ENCODE measurements at regions not wholly inside any gene's neighbourhood (a gene's known extent, or its start where the extent isn't known, plus 50 kb on each side); places are given as distances from the start of the nearest gene placed in this dataset.

GRCh38 chr12:98156697-98157096, 358.7 kb upstream of the TMPO start:
- no peak for DNase-seq

DNA sequence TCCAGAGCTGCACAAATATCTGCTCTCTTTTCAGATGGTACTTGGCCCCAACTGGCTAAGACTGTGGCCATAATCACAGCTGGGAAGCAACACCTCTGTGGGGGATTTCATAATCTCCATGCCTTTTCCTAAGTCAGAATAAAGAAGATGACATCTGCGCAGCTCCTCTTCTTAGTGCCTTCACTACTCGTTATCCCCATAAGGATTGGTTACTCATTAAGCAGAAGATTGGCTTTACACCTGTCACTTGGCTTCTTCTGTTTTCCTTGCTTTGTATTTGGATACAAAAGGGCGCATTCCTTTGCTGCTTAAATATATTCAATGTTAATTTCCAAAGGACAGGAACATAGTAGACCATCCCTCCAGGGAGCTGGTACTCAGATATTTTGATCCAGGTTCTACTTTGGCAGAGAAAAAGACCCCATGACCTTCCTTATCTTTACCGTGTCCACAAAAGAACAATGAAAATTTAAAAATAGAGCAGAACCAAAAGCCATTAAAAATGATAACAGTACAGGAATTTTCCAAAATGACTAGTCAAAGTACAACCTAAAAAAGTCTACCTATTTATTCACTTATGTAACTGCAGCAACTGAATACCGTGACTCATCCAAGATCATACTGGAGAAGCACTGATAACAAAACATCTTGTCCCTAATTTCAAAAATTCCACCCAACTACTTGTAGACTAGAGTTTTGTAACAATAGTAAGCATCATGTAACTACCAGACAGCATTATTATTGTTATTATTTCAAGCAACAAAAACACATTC, 352.3 kb upstream of the TMPO start:
- DNase-seq = no peak

DNA sequence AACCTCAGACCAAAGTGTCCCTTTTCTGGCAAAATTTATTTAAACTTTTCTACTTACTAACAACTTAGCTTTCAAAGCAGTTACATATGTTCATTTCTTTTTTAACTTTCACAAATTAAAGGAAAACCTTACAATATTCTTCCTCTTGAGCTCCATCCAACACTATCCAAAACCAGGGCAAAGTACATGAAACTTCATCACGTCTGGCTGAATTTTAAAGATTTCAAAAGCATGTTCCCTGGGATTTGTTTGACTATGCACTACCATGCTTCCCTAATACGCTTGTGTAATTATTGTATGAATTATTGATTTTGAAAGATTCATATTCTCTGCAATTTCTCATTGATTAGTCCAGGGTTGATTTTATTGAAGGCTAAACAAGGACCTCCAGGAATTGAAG, 343.1 kb upstream of the TMPO start:
- no peak for DNase-seq

DNA sequence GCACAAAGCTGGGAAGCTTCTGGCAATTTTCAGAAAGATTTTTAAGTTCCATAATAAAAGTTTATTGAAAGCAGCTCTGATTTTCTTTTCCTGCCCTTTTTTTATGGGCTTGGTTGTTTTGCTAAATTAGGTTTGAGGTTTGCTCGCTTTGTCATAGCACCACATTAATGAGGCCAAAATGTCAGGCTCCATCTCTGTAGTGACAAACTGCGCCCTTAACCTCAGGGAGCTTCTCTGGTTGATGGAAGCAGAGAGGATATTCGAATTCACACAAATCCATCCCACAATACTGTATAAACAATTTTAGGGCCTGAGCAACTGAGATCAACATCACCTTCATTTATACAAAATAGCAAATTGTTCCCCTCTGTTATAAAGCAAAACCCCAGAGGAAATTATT, 342.6 kb upstream of the TMPO start:
- DNase-seq = no peak

GRCh38 chr12:98173773-98174427, 341.5 kb upstream of the TMPO start:
- no peak for DNase-seq

- no peak for DNase-seq
Measured at GRCh38 chr12:98174428-98174809, 341.0 kb upstream of the TMPO start.

GRCh38 chr12:98178126-98178525, 337.3 kb upstream of the TMPO start:
- DNase-seq = no peak

GRCh38 chr12:98179151-98179550, 336.2 kb upstream of the TMPO start:
- DNase-seq = no peak

DNA sequence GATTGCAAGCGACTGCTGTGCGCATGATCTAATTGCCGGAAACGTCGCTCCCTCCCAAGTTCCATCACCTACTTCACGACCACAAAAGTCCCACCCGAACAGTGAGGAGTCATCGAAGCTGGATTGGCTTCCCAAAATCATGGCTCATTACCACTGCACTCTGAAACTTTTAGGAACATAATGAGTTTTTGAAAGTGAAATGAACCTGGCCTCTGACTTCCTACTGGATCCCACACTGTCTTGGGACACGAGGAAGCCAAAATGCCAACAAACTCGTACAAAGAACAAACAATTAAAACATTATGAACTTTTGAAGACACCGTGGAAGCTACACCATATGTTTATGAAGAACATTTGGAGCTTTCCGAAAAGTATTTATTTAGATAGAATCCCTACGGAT, 334.8 kb upstream of the TMPO start:
- DNase-seq = no peak

DNA sequence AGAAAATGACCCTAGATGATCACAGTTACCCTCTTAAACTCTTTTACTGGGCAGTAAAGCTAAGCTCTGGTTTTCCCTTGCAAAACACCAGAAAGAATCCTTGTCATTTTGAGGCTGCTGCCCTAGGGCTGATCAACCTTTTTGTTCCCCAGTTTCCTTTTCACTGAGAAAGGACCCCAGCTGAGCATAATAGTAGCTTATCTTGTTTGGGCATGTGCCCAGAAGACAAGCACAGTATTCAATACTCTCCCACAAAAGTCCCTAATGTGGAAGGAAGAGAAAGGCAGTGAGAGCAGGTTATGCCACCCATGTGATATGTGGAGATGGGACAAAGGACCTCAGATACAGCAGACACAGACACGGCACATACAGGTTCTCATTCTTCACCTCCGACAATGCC, 332.6 kb upstream of the TMPO start:
- DNase-seq = no peak

DNA sequence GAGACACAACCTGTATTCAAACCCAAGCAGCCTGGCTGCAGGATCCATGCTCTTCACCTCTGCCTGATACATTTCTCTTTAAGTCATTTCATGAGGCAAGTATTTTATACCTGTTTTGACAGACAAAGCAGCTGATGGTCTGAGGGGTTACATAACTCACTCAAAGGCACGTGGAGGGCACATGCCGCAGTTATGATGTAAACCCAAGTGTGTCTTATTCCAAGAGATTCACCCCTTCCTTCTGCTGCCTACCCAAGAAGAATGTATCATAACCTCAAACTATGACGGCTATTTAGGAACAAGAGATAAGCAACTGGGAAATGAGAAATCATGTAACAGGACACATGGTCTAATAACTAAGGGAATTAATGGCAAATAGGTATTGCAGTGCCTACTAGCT, 329.8 kb upstream of the TMPO start:
- DNase-seq = no peak

DNA sequence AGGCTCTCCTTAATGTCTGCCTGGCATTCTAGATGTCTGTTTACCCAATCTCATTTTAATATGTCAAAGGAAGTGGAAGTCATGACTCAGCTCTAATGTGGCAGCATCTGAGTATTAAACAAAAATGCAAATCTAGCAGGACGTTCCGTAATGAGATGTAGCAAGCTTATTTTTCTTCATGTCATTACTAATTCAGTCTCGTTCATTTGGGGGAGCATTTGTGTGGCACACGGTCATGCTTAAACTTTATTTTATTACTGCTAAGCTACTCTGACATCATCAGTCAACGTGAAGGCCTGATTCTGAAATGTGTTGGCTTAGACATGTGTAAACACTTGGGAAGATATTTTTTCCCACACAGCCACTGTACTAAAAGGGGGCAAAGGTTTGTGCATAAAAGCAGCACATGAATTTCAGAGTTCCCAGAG, 326.7 kb upstream of the TMPO start:
- no peak for DNase-seq

- no peak for DNase-seq
Measured at GRCh38 chr12:98194591-98194990, 320.8 kb upstream of the TMPO start.

DNA sequence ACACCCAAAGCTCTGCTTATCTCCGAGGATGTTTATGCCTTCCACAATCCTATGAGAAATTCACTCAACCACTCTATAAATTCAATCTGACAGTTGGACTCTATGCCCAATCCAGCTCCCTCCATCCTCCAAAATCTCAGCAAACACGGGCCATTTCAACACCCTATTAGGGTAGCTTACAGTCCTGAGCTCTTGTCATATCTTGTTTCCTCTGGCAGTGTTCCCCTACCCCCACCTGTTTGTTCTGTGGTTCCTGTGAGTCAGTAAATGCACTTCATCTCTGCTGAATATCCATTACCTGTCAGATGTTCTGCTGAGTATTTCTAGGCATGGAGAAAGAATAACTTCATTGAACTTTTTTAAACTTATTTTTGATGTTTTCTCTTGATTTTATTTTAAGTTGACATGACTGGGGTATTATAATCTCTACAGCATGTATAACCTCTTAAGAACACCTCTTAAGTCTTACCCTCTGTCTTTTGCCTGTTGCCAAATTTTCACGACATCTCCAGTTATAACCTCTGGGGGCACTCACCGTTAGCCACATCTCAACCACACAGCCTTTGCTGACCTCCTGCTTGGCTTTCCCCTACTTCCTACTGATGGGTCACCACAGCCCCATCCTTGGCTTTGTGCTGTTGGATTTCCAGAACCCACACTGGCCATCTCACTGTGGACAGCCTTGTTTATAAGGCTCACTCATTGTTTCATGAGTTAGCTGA, 317.0 kb upstream of the TMPO start:
- DNase-seq = no peak

GRCh38 chr12:98208816-98209215, 306.6 kb upstream of the TMPO start:
- no peak for DNase-seq

DNA sequence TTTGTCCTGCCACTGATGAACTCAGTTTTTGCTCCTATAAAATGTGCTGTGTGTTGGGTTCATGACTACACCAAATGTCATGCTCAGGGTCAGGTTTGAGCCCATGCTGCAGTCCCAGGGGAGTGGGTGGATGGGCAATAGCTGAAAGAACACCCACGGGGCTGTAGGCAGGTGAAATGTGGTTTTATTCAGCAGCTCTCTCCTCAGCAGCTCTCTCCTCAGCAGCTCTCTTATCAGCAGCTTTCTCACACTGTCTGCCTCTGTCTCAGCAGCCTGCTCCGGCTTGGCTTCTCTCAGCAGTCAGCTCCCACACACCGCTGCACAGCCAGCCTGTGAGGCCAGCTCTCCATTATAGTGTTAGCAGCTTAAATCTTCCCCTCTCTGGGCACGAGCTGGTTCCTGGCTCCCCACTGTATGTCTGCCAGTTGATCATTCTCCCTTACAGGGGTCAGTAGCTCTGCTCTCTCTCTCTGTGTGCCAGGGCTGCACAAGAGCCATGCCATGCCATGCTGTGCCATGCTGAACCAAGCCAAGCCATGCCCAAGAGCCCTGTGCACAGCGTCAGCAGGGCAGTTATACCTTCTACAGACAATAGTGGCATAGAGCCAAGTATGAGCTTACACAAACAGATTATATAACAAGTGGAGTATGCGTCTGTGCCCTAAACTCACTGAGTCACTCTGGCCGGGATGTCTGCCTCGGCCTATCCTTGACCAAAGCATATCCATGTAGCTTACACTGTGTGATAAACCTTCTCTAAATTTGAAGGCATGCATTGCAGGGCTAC, 303.3 kb upstream of the TMPO start:
- no peak for DNase-seq

DNA sequence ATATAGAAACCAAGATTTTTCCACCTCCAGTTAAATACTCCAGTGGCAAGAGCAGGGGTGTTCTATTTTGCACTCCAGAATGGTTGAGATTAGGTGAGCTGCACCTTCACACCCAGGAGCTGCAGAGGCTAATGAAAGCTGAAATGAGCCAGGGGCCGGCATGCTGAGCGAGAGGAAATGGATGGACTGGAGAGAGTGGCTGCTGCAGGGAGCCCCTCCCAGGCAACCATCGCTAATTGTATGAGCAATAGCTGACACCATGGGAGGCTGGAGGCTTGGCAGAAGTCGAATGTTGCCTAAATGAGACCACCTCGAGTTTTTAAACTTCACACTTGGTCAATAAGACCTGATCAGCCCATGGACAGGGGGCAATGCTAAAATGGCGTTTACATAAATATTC, 301.8 kb upstream of the TMPO start:
- DNase-seq = no peak

DNA sequence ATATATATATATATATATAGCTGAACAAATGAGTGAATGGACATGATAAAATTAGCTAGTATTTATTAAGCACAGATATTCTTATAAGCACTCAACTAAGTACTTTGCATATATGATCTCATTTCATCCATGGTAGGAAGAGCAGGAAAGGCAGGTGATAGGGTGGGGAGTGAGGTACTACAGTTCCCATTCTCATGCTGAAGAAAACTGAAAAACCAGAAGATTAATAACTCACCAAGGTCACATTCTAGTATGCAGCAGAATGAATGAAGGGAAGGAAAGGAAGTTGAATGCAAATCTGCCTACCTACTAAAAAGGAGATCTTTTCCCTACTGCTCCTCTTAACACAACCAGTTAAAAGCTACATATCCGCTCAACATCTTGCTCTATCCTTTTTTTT, 298.1 kb upstream of the TMPO start:
- DNase-seq = no peak

DNA sequence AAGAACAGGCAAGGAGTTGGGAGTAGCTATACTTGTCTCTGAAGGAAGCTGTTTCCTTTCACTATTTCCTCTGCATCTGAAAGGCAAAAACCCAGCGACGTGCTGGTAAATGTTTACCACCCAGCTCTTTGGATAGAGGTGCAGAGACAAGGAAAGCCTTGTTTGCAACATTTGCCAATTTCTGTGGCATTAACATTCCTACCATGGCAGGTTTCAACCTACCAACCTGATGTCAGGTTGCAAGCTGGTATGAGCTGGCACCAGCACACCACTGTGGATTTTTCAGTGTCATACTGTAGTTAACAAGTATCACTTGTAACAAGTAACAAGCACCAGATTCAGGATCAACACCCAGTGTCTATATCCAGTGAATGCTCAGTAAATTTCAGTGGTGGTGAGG, 294.8 kb upstream of the TMPO start:
- DNase-seq = no peak

- no peak for DNase-seq
Measured at GRCh38 chr12:98221243-98221808, 294.1 kb upstream of the TMPO start.

- no peak for DNase-seq
Measured at GRCh38 chr12:98222135-98222534, 293.3 kb upstream of the TMPO start.

DNA sequence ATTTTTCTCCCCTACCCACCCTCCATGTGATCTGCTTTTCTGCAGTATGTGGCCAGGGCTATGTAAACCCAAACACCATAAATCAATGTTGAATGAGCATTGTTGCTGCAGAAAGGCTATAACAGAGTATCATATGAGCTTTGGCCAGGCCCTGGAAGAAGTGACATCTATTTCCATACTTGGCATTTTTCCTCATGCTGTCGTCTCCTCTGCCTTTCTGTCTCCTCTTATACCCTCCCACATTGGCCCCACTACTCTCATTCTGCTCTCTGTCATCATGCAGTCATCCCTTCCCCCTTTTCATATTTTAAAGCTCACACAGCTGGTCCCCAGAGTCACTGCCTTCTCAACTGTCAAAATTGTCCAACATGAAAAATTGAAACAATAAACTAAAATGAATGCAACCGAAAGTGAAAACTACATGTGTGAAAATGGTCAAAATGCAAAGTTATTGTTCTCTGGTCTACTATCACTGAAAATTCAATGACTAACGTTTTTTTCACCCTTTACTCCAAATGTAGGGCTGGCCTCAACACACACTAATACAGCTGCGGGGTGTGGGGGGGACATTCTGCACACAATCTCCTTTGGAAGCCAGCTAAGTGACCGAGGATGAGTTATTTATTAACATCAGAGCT, 290.7 kb upstream of the TMPO start:
- DNase-seq = no peak

GRCh38 chr12:98227162-98227561, 288.2 kb upstream of the TMPO start:
- DNase-seq = no peak

Data from CD4-positive, alpha-beta T cell treated with Interleukin-12 subunit alpha and Interleukin-12 subunit beta, for 1 hour (primary cell).